Right kidney (tissue), 1 donor: ENCODE measurements at regions not wholly inside any gene's neighbourhood (a gene's known extent, or its start where the extent isn't known, plus 50 kb on each side); places are given as distances from the start of the nearest gene placed in this dataset.
A peak's percentile ranks its signal among the peaks of the same experiment; 100 is the strongest.
"Not testable (repeated sequence)": the region's sequence is repeated elsewhere in the genome, so short reads cannot be mapped to it uniquely, and the experiment has no call there.

Source experiments
- DNase-seq: peaks from one replicate; pipeline ENCODE4 v3.0.0-alpha.2; 2016

DNA sequence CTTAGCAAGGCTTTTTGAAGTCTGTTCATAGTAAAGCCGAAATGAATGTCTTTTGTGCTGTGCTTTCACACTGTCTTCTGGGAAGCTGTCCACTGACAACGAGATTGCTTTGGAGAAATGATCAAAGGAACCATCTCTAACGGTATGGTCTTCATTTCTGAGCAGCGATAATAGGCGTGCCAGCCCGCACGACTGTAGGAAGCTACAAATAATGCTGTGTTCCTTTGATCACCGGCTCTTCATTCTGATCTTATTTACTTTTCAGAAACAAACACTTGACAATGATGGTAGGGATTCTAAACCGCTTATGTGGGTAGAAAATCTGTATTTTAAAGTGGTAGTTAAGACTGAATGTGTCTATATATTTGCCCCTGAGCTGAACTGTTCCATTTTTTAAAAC, 306.6 kb upstream of the EXOC2 start:
- no peak for DNase-seq

DNA sequence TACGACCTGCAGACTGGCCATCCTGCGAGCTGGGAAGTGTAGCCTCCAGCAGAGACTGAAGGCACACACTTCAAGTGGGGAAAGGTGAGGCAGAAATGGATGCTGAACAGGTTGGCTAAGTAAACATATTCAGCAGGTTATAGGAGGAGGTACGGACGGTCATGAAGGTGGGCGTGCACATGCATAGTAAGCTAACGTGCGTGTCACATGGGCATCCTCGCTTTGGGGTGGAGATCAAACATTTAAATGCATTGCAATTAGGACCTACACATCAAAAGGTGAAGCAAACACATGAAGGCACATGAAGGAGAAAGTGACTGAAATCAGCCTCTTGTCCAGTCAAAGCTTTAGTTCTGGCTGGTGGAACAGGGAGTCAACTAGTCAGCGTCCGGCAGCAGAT, 305.6 kb upstream of the EXOC2 start:
- no peak for DNase-seq

- DNase-seq, result no peak
Observed at GRCh38 chr6:996271-996852, 303.4 kb upstream of the EXOC2 start.

DNA sequence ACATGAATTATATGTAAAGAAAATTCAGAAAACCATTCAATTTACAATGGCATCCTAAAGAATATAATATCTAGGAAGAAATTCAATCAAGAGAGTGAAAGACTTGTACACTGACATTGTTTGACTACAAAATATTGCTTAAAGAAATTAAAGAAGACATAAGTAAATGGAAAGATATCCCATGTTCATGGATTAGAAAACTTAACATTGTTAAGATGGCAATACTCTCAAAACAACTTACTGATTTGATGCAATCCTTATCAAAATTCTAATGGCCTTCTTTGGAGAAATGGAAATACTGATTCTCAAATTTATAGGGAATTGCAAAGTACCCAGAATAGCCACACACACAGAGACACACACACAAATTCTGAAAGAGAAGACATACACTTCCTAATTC, 298.3 kb upstream of the EXOC2 start:
- no peak for DNase-seq

GRCh38 chr6:984031-984430, 291.1 kb upstream of the EXOC2 start:
- DNase-seq, result no peak

- DNase-seq, result no peak
Observed at GRCh38 chr6:978937-979685, 286.2 kb upstream of the EXOC2 start.

- not testable (repeated sequence) for DNase-seq
Observed at GRCh38 chr6:977226-977625, 284.3 kb upstream of the EXOC2 start.

GRCh38 chr6:971981-972640, 279.2 kb upstream of the EXOC2 start:
- no peak for DNase-seq

DNA sequence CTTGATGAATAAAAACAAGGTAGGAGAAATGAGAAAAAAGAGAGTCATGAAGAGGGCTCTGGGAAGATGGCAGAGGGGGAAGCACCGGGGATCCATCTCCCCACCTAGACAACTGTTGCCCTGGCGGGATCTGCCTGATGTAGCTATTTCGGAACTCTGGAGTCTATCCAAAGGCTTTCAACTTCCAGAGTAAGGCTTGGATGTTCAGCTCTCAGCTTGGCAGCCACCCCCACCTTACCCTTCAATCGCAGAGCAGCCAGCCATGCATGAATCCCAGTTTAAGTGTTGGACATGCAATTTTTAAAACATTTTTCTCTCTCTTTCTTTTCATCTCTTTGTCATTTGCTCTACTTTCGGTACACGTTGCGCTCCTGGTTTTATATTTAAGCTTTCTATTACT, 275.9 kb upstream of the EXOC2 start:
- DNase-seq, result peak; percentile 16

GRCh38 chr6:967701-968100, 274.8 kb upstream of the EXOC2 start:
- peak; percentile 11 for DNase-seq

DNA sequence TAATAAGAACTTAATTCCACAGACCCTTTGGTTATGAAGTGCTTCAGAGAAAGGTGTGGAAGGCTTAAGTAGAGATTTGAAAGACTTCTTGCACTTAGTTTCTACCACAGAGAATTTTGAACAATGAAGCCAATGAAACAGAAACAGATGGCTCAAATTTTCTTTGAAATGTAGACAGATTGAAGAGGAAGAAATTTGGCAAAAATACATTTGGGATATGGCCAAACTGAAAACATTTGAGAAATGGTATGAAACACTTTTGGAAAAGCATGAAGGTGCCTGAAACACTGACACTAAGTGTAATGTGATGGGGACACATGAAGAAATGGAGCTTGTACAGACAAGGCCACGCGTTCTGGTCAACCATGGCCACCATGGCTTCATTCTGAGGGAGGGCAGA, 272.4 kb upstream of the EXOC2 start:
- DNase-seq, result no peak

GRCh38 chr6:963456-963855, 270.5 kb upstream of the EXOC2 start:
- no peak for DNase-seq

DNA sequence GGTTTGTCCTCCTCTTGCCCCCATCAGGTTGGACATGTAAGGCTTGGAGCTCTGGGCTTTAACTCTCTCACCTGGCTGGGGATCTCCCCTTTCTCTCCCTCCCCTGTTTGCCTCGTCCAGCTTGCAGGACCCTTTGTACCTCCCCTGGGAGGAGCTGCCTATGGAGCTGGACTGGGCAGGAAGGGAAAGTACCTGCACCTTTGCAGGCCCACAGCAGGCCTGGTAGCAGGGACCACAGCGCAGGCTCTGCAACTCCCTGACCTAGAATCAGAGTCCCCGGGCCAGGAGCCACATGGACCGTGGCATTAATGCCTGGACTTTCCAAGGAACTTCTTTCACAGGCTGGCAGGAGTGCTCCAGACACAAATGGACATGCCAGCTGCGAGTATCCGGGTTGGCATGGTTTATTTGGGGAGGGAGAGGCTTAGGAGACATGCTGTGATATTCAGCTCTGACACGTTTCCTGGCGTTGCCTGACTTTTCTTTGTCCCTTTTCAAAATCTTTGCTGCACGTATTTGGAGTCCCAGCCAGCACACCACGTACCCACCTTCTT, 268.5 kb upstream of the EXOC2 start:
- DNase-seq, result no peak

DNA sequence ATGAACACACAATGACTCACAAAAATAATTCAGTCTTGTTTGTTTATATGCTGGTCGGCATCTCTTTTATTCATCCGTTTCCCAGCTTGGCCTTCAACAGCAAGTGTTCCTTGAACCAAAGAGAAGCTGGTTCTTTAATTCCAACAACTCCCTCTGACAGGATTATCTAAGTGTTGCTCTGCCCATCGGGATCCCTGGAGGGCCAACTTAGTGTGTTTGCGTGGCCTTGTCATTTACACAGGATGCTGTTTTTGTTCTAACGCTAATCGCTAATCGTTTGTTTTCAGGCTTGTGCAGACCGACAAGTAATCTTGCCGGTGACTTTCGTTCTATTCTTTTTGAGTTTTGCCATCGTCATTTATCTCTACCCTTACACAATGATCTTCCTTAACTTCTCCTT, 267.4 kb upstream of the EXOC2 start:
- no peak for DNase-seq

DNA sequence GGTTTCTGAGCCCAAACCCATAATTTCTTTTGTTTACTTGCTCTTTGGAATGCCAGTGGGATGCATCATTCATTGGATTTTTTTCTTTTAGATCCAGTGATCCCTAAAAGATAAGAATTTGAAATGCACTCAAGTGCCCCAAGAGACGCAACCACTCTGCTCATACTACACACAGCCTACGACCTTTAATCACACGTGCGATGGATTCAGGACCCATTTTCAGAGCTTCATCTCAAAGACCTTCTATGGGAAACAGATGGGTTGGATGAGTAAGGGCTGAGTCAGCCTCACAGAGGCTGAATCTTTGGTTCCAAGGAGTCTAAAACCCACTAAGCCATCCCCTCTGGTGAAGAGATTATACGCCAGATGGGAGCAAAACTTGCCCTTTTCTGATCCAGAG, 265.5 kb upstream of the EXOC2 start:
- no peak for DNase-seq

DNA sequence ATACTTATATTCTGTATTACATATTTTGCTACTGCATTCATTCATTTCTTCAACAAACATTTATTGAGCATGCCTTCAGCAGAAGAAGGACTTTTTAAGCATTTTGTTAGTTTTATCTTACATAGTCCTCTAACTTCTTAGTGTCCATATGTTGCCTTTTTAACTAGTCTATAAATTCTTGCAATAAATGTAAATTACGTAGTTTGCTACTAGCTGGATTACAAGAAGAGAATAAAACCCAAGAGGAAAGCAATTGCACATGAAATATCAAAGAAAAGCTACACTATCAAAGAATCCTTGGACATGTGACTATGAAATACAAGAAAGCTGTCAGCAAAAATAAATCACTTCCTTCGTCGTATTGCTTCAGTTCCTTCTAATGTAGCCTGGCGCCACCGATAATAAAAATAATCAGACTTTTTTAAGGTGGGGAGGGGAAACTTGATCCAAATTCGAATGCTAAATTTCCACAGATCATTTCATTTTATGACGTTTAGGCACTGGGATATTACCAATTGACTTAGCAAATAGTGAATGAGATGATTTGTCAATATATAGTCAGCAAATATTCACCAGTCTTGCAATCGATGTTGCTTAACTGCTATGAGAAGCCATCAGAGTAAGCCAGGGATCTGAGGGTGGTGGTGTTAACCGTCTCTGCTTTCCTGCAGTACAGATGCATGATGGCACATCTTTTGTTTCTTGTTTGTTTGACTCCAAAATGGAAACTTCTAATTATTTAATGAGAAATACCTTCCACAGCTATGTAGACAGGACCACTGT, 258.7 kb upstream of the EXOC2 start:
- no peak for DNase-seq

DNA sequence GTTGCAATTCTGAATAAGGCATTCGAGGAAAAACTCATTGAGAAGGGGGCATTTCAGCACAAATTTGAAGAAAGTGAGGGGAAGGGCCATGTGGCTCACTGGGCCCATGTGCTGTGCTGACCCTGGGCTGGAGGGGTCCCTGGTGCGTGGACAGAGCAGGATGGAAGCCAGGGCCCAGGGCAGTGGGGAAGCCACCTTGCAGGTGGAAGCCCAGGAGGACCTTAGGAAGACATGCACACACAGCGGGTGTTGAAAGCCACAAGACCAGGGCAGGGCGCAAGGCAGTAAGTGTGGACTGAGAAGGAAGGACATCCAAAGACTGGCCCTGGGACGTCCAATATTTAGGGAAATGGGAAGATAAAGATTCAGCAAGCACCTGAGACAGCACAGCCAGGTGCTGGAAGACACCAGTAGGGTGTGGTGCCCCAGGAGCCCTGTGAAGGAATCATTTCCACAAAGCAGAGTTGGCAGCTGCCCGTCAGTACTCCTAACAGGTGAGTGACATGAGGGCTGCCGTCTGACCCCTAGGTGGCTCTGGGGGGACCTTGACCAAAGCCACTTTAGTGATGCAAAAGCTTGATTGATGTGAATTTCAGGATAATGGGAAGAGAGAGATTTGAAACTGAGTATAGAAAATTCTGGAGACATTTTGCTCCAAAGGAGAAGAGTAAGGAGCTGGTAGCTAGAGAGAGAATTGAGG, 254.4 kb upstream of the EXOC2 start:
- DNase-seq, result no peak

DNA sequence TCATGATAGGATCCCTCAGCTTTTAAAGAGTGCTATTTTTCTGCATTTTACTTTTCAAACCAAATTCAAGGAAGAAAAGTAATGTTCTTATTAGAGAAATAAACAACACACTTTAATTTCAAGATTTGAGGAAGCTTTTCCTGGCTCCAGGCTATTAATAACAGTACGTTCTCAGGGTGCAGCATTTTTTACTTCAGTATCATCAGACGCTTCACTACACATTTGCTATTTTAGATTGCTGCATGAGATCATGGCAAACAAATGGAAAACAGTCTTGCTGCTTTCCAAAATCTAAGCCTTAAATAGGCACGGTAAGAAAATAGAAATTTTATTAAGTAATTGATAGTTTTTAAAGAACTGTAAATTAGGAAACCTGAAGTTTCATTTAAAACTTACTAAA, 253.6 kb upstream of the EXOC2 start:
- no peak for DNase-seq

- no peak for DNase-seq
Observed at GRCh38 chr6:939526-940252, 246.8 kb upstream of the EXOC2 start.

DNA sequence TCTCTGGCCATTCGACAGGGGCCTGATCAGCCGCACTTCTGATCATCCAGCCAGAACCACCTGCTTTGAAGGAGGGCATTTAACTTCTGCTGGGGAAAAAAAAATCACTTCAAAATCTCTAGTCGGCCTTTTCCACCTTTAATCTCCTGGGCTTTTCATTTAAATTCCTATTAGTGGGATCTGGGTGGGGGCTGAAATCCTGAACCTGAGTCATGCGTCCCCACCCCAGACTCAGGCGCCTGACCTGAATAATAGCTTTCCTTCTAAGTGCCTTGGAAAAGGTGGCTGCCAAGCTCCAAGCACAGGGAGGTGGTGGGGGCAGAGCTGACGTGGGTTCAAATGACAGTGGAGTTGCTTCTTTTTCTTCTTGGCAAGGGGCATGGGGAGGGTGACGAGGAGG, 246.0 kb upstream of the EXOC2 start:
- peak; percentile 23 for DNase-seq

- DNase-seq, result no peak
Observed at GRCh38 chr6:938271-938905, 245.4 kb upstream of the EXOC2 start.
